Loucy (cell line): ENCODE measurements at regions not wholly inside any gene's neighbourhood (a gene's known extent, or its start where the extent isn't known, plus 50 kb on each side); places are given as distances from the start of the nearest gene placed in this dataset.

Experiments
- H2AFZ ChIP-seq: fragments of 200-600 bp; sonication (generic); 2 replicates; pipeline ENCODE4 v1.6.0; 2016; ENCODE audit warnings: antibody characterized with exemption, mild to moderate bottlenecking, low read length, moderate library complexity
- H3F3A ChIP-seq: fragments of 200-600 bp; 2 replicates; pipeline ENCODE4 v1.6.0; 2016; ENCODE audit warnings: antibody characterized with exemption, low read depth, mild to moderate bottlenecking
- H3K27me3 ChIP-seq: fragments of 200-600 bp; sonication (generic); 2 replicates; pipeline ENCODE4 v1.6.1; 2014; ENCODE audit warnings: low read length, mild to moderate bottlenecking; ENCODE audit not compliant: insufficient read depth, poor library complexity, severe bottlenecking
- H3K36me3 ChIP-seq: fragments of 200-600 bp; sonication (generic); 2 replicates; pipeline ENCODE4 v1.6.1; 2016; ENCODE audit warnings: low read length; ENCODE audit not compliant: insufficient read depth
- H3K4me1 ChIP-seq: fragments of 200-600 bp; sonication (generic); 2 replicates; pipeline ENCODE4 v1.5.1; 2014; ENCODE audit warnings: low read length, mild to moderate bottlenecking; ENCODE audit not compliant: insufficient read depth, poor library complexity, severe bottlenecking
- H3K4me2 ChIP-seq: fragments of 200-600 bp; sonication (generic); 2 replicates; pipeline ENCODE4 v1.6.0; 2014; ENCODE audit warnings: antibody characterized with exemption, low read length, low read depth, mild to moderate bottlenecking; ENCODE audit not compliant: poor library complexity, severe bottlenecking
- H3K4me3 ChIP-seq: fragments of 200-600 bp; sonication (generic); 2 replicates; pipeline ENCODE4 v1.5.1; 2014; ENCODE audit warnings: low read length, mild to moderate bottlenecking, mixed read lengths; ENCODE audit not compliant: poor library complexity, severe bottlenecking
- H3K79me2 ChIP-seq: fragments of 200-600 bp; sonication (generic); 2 replicates; pipeline ENCODE4 v1.6.1; 2014; ENCODE audit warnings: low read length; ENCODE audit not compliant: insufficient read depth
- H3K9ac ChIP-seq: fragments of 200-600 bp; sonication (generic); 2 replicates; pipeline ENCODE4 v1.6.0; 2014; ENCODE audit warnings: mild to moderate bottlenecking, low read depth, low read length, moderate library complexity; ENCODE audit not compliant: poor library complexity, severe bottlenecking
- H3K9me2 ChIP-seq: fragments of 200-600 bp; sonication (generic); replicated peaks from 2 replicates; pipeline ENCODE4 v1.6.1; 2016; ENCODE audit warnings: low read depth, low read length, mixed read lengths
- H3K9me3 ChIP-seq: fragments of 200-600 bp; sonication (generic); 2 replicates; pipeline ENCODE4 v1.6.1; 2014; ENCODE audit warnings: mild to moderate bottlenecking, antibody characterized with exemption, low read length, low read depth; ENCODE audit not compliant: insufficient read depth
- H4K20me1 ChIP-seq: fragments of 200-600 bp; sonication (generic); 2 replicates; pipeline ENCODE4 v1.6.0; 2014; ENCODE audit warnings: antibody characterized with exemption, low read length, mild to moderate bottlenecking; ENCODE audit not compliant: insufficient read depth, poor library complexity, severe bottlenecking
- EZH2phosphoT487 ChIP-seq: fragments of 200-600 bp; IDR thresholded peaks from 2 replicates; pipeline ENCODE4 v1.6.1; 2018; ENCODE audit warnings: antibody characterized with exemption, mild to moderate bottlenecking, moderate library complexity, borderline replicate concordance
- TF ChIP-seq, protein P1 (sequence below): fragments of 200-600 bp; sonication (generic); conservative IDR thresholded peaks from 2 replicates; pipeline ENCODE4 v1.5.1; 2014; ENCODE audit warnings: mild to moderate bottlenecking, antibody characterized with exemption, low read length

DNA sequence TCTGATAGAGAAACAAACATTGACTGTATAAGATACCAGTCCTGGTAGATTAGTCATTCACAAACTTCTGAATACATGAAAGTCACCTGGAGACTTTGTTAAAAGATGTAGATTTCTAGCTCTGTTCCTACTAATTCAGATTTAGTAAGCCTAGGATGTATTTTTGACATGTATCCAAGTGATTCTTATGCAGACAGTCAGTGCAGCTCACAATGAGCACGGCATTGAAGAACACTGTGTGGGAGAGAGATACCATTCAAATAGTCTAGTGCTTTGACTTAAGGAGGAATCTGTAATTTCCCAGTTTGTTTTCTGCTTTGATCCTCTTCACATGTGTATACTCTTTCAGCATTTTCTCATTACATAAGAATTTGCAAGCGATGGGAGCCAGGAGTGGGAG lies 68.7 kb upstream of the STXBP6 start:
- Histone ChIP-seq H2AFZ (no peak overlapping the region), H3K36me3 (no peaks in the 10 kb centered on the region), H3K4me2 (no peak overlapping the region), H4K20me1 (no peaks in the 10 kb centered on the region), H3K4me1 (no peaks in the 10 kb centered on the region), H3K4me3 (no peak overlapping the region), H3K9ac (no peak overlapping the region), H3K27me3 (no peaks in the 10 kb centered on the region), H3K9me3 (no peaks in the 10 kb centered on the region), H3K79me2 (no peaks in the 10 kb centered on the region), H3K9me2 (no peaks in the 10 kb centered on the region), H3F3A (no peaks in the 10 kb centered on the region)
- TF ChIP-seq, protein P1, sequence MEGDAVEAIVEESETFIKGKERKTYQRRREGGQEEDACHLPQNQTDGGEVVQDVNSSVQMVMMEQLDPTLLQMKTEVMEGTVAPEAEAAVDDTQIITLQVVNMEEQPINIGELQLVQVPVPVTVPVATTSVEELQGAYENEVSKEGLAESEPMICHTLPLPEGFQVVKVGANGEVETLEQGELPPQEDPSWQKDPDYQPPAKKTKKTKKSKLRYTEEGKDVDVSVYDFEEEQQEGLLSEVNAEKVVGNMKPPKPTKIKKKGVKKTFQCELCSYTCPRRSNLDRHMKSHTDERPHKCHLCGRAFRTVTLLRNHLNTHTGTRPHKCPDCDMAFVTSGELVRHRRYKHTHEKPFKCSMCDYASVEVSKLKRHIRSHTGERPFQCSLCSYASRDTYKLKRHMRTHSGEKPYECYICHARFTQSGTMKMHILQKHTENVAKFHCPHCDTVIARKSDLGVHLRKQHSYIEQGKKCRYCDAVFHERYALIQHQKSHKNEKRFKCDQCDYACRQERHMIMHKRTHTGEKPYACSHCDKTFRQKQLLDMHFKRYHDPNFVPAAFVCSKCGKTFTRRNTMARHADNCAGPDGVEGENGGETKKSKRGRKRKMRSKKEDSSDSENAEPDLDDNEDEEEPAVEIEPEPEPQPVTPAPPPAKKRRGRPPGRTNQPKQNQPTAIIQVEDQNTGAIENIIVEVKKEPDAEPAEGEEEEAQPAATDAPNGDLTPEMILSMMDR = no peak
- no peak for TF ChIP-seq EZH2phosphoT487

DNA sequence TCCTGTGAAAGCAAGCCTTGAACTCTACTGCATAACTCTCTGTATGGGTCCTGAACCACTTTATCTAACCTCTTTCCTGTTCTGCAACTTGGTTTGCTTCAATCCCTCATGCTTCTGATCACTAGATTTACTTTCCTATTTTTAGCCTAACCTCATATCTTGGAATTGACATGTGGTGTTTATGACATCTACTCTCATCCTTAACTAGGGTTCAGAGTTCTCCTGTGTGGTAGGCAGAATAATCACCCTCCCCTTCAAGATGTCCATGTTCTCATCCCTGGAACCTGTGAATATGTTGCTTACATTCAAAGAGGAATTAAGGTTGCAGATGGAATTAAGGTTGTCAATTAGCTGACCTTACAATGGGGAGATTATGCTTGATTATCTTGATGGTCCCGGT lies 67.4 kb upstream of the STXBP6 start:
- Histone ChIP-seq H3K9me3 (no peaks in the 10 kb centered on the region), H2AFZ (no peak overlapping the region), H3K36me3 (no peaks in the 10 kb centered on the region), H3K4me3 (no peak overlapping the region), H3K9ac (no peak overlapping the region), H3F3A (no peaks in the 10 kb centered on the region), H3K4me1 (no peaks in the 10 kb centered on the region), H3K4me2 (no peak overlapping the region), H3K9me2 (no peaks in the 10 kb centered on the region), H4K20me1 (no peaks in the 10 kb centered on the region), H3K27me3 (no peaks in the 10 kb centered on the region), H3K79me2 (no peaks in the 10 kb centered on the region)
- TF ChIP-seq, protein P1 = no peak

DNA sequence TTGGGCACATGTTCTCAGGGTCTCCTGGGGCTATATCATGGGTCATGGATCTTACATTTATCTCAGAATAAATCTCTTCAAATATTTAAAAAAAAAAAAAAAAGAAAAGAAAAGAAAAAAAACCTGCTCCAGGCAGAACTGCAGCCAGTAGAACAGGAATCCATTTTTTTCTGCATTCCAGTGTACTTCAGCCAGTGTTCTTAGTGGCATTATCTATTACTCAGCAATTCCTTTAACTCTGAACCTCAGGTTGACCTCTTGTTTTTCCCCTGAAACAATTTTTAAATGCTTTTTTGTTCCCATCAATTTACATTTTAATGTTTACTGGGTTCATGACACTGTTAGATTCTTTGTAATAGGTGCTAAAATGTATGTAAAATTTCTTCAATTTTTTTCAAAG lies 66.7 kb upstream of the STXBP6 start:
- no peak overlapping the region for H3K4me2 ChIP-seq
- H3K9ac ChIP-seq = no peak overlapping the region
- H2AFZ ChIP-seq = no peak overlapping the region
- H3K36me3 ChIP-seq = no peaks in the 10 kb centered on the region
- TF ChIP-seq, protein P1 = no peak
- no peak for TF ChIP-seq EZH2phosphoT487
- no peaks in the 10 kb centered on the region for H3K79me2 ChIP-seq
- H4K20me1 ChIP-seq = no peaks in the 10 kb centered on the region
- no peaks in the 10 kb centered on the region for H3K9me2 ChIP-seq
- H3K4me1 ChIP-seq = no peaks in the 10 kb centered on the region
- no peaks in the 10 kb centered on the region for H3K9me3 ChIP-seq
- no peak overlapping the region for H3K4me3 ChIP-seq
- H3F3A ChIP-seq = no peaks in the 10 kb centered on the region
- no peaks in the 10 kb centered on the region for H3K27me3 ChIP-seq
